Kasumi-1 (cell line): ENCODE measurements at regions not wholly inside any gene's neighbourhood (a gene's known extent, or its start where the extent isn't known, plus 50 kb on each side); places are given as distances from the start of the nearest gene placed in this dataset.
"Not testable (repeated sequence)": the region's sequence is repeated elsewhere in the genome, so short reads cannot be mapped to it uniquely, and the experiment has no call there.

Source experiments
- DNase-seq, 2 experiments: peaks; one replicate each; lab custom pipeline; 2025; lab: John Stamatoyannopoulos, UW

DNA sequence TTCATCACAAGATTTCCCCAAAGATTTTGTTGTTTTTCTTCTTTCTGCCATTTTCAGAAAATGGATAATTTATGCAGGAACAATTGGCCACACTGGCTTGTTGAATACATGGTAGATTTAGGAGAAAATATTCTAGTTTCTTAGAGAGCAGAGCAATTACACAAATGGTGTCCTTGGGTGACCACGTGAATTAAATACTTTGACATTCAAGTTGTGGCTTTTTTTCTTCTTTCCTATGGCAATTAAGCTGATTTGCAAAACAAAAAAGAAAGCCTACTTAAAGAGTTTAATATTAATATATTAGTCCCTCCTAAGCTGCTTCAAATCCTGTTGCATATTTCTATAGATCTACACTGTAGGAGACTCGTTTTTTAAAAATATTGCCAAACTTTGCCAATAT, 133.0 kb upstream of the HTR2C start:
- no peak for DNase-seq

DNA sequence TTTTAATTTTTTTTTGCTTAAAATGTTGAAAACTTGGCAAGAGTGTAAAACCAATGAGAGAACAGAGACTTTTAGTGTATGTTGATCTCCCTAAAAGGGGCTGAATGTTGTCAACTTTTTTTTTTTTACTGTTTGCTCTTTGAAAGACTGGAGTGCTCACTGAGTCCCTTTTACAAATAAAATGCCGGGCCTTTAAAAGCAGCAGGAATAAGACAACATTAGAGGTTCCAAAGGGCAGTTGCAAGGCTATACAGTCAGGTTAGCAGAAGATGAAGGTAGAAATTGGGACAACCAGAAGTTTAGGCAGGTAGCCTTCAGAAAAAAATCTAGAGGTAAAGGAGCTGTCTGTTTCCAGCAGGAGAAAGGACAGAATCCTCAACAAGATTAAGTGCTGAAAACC, 132.5 kb upstream of the HTR2C start:
- DNase-seq: no peak

GRCh38 chrX:114462266-114462665, 121.6 kb upstream of the HTR2C start:
- no peak for DNase-seq

GRCh38 chrX:114465689-114466088, 118.2 kb upstream of the HTR2C start:
- no peak for DNase-seq

GRCh38 chrX:114472008-114472407, 111.9 kb upstream of the HTR2C start:
- not testable (repeated sequence) for DNase-seq

DNA sequence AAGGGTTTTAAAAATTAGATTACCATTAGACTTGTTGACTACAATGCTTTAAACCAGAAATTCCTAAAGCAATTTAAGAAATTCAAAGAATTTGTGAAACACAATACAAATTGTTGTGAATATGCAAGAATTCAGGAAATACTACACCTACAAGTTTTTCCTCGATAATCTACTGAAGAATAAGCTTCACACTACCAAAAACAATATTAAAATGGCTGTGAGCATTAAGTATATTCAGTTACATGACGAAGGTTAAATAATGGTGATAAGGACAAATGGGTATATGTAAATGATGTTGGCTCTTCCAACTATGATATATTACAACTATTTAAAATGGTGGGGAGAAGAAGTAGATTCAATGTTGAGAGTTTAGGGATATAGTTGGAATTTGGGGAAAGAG, 111.1 kb upstream of the HTR2C start:
- no peak for DNase-seq

DNA sequence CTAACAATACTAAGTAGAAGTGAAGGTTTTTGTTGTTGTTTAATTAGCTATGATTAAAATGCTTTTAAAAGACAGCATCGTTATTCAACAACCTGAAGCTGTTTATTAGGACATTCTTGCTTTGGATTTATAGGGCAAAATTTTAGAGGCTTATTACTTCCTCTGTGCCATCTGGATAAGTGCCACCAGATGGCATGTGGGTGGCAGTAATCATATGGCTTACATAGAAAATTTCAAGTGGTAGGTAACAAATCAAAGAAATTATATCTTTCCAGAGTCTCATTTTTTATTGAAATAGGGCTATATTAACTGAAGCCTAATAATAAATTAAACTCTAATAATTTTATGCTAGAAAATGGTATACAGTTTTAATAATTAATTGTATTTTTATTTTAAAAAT, 83.3 kb upstream of the HTR2C start:
- DNase-seq: peak in 1 of 2 experiments; percentile 0

GRCh38 chrX:114508756-114509155, 75.1 kb upstream of the HTR2C start:
- no peak for DNase-seq

GRCh38 chrX:114519524-114519923, 64.4 kb upstream of the HTR2C start:
- DNase-seq: no peak

- not testable (repeated sequence) for DNase-seq
These were observed 63.2 kb upstream of the HTR2C start for GRCh38 chrX:114520701-114521100.

DNA sequence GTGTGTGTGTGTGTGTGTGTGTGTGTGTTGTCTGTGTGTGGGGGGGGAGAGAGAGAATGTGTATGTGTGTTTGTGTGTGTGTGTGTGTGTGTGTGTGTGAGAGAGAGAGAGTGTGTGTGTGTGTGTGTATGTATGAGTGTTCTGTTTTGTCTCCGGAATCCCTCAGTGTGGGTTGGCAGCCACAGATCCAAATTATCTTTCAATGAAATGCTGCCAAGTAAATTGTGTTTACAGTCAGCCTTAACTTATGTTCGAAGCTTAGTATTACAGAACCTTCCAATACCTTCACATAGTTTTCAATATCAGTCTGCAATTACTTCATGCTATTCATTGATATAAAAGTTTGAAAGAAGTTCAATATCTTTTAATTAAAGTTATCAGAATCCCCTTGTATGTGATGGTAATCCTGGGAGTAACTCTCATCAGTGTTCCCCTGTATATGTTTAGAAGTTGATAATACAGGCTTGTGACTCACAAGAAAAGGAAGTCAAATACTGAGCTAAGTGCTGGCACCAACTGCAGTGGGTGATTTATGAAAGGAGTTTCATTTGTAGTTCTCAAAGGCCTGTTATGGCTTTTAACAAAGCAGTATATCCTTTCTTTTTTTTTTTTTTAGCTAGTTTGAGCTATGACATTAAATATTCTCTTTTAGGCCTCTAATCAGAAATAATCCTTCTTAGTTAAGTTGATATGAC, 51.6 kb upstream of the HTR2C start:
- DNase-seq: no peak
